PC-9 (cell line): ENCODE measurements at regions not wholly inside any gene's neighbourhood (a gene's known extent, or its start where the extent isn't known, plus 50 kb on each side); places are given as distances from the start of the nearest gene placed in this dataset.

Source experiments
- CTCF ChIP-seq: fragments of 200-600 bp; sonication (generic); conservative IDR thresholded peaks from 2 replicates; pipeline ENCODE4 v1.6.1; 2017; ENCODE audit warnings: mixed run types, antibody characterized with exemption, mild to moderate bottlenecking, moderate library complexity
- EZH2 ChIP-seq: fragments of 200-600 bp; sonication (generic); IDR thresholded peaks from 2 replicates; pipeline ENCODE4 v1.8.0; 2017; ENCODE audit warnings: antibody characterized with exemption, low read depth

- no peak for TF ChIP-seq CTCF
- TF ChIP-seq EZH2: no peak
These were observed 157.4 kb upstream of the KCTD1 start for GRCh38 chr18:26705757-26706156.
